Gastroesophageal sphincter (tissue), 3 donors: ENCODE measurements at regions not wholly inside any gene's neighbourhood (a gene's known extent, or its start where the extent isn't known, plus 50 kb on each side); places are given as distances from the start of the nearest gene placed in this dataset.

Source experiments
- POLR2A ChIP-seq, 2 donors: fragments of 450-650 bp; IDR thresholded peaks; one replicate each; pipeline ENCODE4 v1.6.1; 2017; ENCODE audit warnings: antibody characterized with exemption in 2 of 2, mild to moderate bottlenecking in 2 of 2, moderate library complexity in 1 of 2
- POLR2AphosphoS5 ChIP-seq: sonication (generic); formaldehyde crosslinking; IDR thresholded peaks from one replicate; pipeline ENCODE4 v1.6.1; 2017; ENCODE audit warnings: antibody characterized with exemption
- TF ChIP-seq, protein P1 (sequence below), 4 experiments: fragments of 200-600 bp in 2 of 4; fragments of 450-650 bp in 2 of 4; sonication (generic) in 1 of 4; IDR thresholded peaks; one replicate each; pipeline ENCODE4 v1.5.1; 2017 to 2019; ENCODE audit warnings: antibody characterized with exemption in 4 of 4, mild to moderate bottlenecking in 2 of 4, moderate library complexity in 2 of 4

DNA sequence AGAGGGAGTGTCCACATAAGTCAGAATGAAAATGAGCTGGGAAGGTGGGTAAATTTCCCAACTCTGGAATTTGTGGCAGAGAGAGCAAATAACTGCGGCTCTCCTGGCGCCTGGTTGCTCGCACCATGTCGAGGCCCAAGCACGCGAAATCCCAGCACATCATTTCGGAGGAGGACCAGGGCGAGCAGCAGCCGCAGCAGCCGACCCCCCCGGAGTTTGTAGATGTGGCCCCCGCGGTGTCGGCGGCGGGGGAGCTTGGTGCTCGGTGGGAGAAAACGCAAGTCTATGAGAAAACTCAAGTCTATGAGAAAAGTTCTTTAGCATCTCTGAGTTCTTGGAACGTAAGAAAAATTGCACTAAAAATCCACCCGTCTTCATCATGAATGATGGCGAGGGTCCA, 60.3 kb downstream of the ACTBL2 start:
- TF ChIP-seq, protein P1, sequence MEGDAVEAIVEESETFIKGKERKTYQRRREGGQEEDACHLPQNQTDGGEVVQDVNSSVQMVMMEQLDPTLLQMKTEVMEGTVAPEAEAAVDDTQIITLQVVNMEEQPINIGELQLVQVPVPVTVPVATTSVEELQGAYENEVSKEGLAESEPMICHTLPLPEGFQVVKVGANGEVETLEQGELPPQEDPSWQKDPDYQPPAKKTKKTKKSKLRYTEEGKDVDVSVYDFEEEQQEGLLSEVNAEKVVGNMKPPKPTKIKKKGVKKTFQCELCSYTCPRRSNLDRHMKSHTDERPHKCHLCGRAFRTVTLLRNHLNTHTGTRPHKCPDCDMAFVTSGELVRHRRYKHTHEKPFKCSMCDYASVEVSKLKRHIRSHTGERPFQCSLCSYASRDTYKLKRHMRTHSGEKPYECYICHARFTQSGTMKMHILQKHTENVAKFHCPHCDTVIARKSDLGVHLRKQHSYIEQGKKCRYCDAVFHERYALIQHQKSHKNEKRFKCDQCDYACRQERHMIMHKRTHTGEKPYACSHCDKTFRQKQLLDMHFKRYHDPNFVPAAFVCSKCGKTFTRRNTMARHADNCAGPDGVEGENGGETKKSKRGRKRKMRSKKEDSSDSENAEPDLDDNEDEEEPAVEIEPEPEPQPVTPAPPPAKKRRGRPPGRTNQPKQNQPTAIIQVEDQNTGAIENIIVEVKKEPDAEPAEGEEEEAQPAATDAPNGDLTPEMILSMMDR (IDR thresholded peaks at IDR 0.05) = no peak
- TF ChIP-seq POLR2A (IDR thresholded peaks at IDR 0.05) (no peak), POLR2AphosphoS5 (no peak)
